ENCODE measurements at regions not wholly inside any gene's neighbourhood (a gene's known extent, or its start where the extent isn't known, plus 50 kb on each side); places are given as distances from the start of the nearest gene placed in this dataset.

- H2AK5ac ChIP-seq (ENCODE audit: low read depth, low read length) = no peak overlapping the region
- FAIRE-seq (peak; percentile 28), DNase-seq (ENCODE audit: low read depth in 1 of 2, low spot score in 2 of 2) (no peak)
- H4K20me1 ChIP-seq (replicated peaks in 1 of 2; ENCODE audit: control insufficient read depth in 1 of 2, insufficient read depth in 2 of 2, low read length in 2 of 2) = no peaks in the 10 kb centered on the region
- WGBS, 2 experiments (ENCODE audit: extremely low coverage in 1 of 2, insufficient coverage in 1 of 2, insufficient read length in 1 of 2, insufficient replicate concordance in 2 of 2, low coverage in 1 of 2, low lambda C conversion rate in 2 of 2, missing lambda C conversion rate in 1 of 2) = 95% methylated on average over 2 of the region's 2 CpGs; no CpG with 5 or more reads in 1 of the 2 experiments
- no peak for TF ChIP-seq YY1 (IDR thresholded peaks at IDR 0.05; ENCODE audit: low read depth, low read length)
- TF ChIP-seq SRF (IDR thresholded peaks at IDR 0.05; ENCODE audit: low read depth, low read length) = no peak
- TF ChIP-seq POU5F1 (IDR thresholded peaks at IDR 0.05; ENCODE audit: low read depth, low read length) = no peak
- TF ChIP-seq EGR1 (IDR thresholded peaks at IDR 0.05; ENCODE audit: borderline replicate concordance, low read depth, low read length) = no peak
- no peak for TF ChIP-seq NANOG (IDR thresholded peaks at IDR 0.05; ENCODE audit: insufficient read depth, low read depth, low read length, poor library complexity, severe bottlenecking)
- no peak for TF ChIP-seq SIX5 (IDR thresholded peaks at IDR 0.05; ENCODE audit: low read depth, low read length)
- TF ChIP-seq TCF12 (IDR thresholded peaks at IDR 0.05; ENCODE audit: low read depth, low read length) = no peak
- no peak for TF ChIP-seq RXRA (IDR thresholded peaks at IDR 0.05; ENCODE audit: insufficient read depth, low read depth, low read length)
- no peak for TF ChIP-seq EZH2 (IDR thresholded peaks at IDR 0.05; ENCODE audit: low read depth, low read length, severe bottlenecking)
- no peak overlapping the region for H2BK20ac ChIP-seq (ENCODE audit: low read length)
- no peaks in the 10 kb centered on the region for H3K9me3 ChIP-seq (ENCODE audit: insufficient read depth in 2 of 2, low read depth in 1 of 2, low read length in 1 of 2)
- H3K4me2 ChIP-seq (ENCODE audit: insufficient read depth in 1 of 2, low read depth in 2 of 2, low read length in 2 of 2) = no peak overlapping the region
- H2BK15ac ChIP-seq (ENCODE audit: low read length) = no peak overlapping the region
- no peaks in the 10 kb centered on the region for H3K79me1 ChIP-seq (ENCODE audit: low read depth, low read length)
- H3K23ac ChIP-seq (ENCODE audit: insufficient read length) = no peak overlapping the region
- no peak overlapping the region for H3K14ac ChIP-seq (ENCODE audit: insufficient read length)
- peaks cover 0 to 3% (median 0%) of the 10 kb centered on the region in 4 experiments; a peak in 2 of 7 replicates for H3K4me1 ChIP-seq (replicated peaks in 1 of 4; ENCODE audit: control insufficient read depth in 3 of 4, insufficient read depth in 4 of 4, low read length in 3 of 4)
- H2BK5ac ChIP-seq (ENCODE audit: low read depth, low read length) = no peak overlapping the region
- H3K23me2 ChIP-seq (ENCODE audit: low read depth, low read length) = no peaks in the 10 kb centered on the region
- no peak overlapping the region for H2BK120ac ChIP-seq (replicated peaks; ENCODE audit: low read depth, low read length)
- H3K9ac ChIP-seq (replicated peaks in 1 of 4; ENCODE audit: extremely low read depth in 1 of 4, low read depth in 3 of 4, low read length in 3 of 4) = no peak overlapping the region
- H2AFZ ChIP-seq (ENCODE audit: low read length) = no peak overlapping the region
- no peaks in the 10 kb centered on the region for H3K36me3 ChIP-seq (ENCODE audit: control insufficient read depth in 2 of 4, insufficient read depth in 4 of 4, low read length in 3 of 4)
- POLR2A ChIA-PET (ENCODE audit: partially characterized antibody) = no interaction called here
- H3K56ac ChIP-seq (replicated peaks; ENCODE audit: insufficient read length, low read depth, low read length) = no peak overlapping the region
- no peak overlapping the region for H4K5ac ChIP-seq (ENCODE audit: insufficient read length, low read depth, low read length)
- CTCF ChIA-PET (ENCODE audit: partially characterized antibody) = no interaction called here
- H3K27ac ChIP-seq (ENCODE audit: low read depth, low read length) = no peak overlapping the region
- H3K79me2 ChIP-seq (ENCODE audit: control insufficient read depth in 1 of 2, insufficient read depth in 2 of 2, low read length in 2 of 2) = no peaks in the 10 kb centered on the region
- H3K18ac ChIP-seq (ENCODE audit: extremely low read depth, low read length) = no peak overlapping the region
- H3K4ac ChIP-seq (replicated peaks; ENCODE audit: insufficient read length, low read depth, low read length) = no peak overlapping the region
- no peak overlapping the region for H4K91ac ChIP-seq (replicated peaks; ENCODE audit: insufficient read length, low read length)
- H2BK12ac ChIP-seq (ENCODE audit: low read depth, low read length) = no peak overlapping the region
- H4K8ac ChIP-seq (ENCODE audit: extremely low read depth, insufficient read depth, low read length) = no peak overlapping the region
- H3K27me3 ChIP-seq (replicated peaks in 1 of 4; ENCODE audit: control insufficient read depth in 3 of 4, extremely low read depth in 1 of 4, insufficient read depth in 3 of 4, low read length in 3 of 4) = no peaks in the 10 kb centered on the region
- H3K4me3 ChIP-seq (ENCODE audit: extremely low read depth in 1 of 4, insufficient read depth in 2 of 4, low read depth in 3 of 4, low read length in 4 of 4) = no peak overlapping the region
Measured at GRCh38 chrX:93594780-93595179, 78.6 kb downstream of the NAP1L3 start.

Measured in H1 (cell line).